Lung (tissue), 11 donors: ENCODE measurements at regions not wholly inside any gene's neighbourhood (a gene's known extent, or its start where the extent isn't known, plus 50 kb on each side); places are given as distances from the start of the nearest gene placed in this dataset.

Experiments used
- ATAC-seq: fragments of 200-7000 bp; cut with Tn5 transposase; one replicate; pipeline ENCODE4 v1.9.1; 2020; ENCODE audit warnings: moderate number of reproducible peaks; ENCODE audit not compliant: insufficient read depth, low FRiP score
- DNase-seq, 3 donors: peaks; one replicate each; pipeline ENCODE4 v3.0.0-alpha.2; 2013 to 2017
- H3K27ac ChIP-seq, 2 donors: one replicate each; pipeline ENCODE4 v1.5.1; 2013; ENCODE audit warnings: mild to moderate bottlenecking in 2 of 2, moderate library complexity in 2 of 2, control low read depth in 1 of 2, inconsistent platforms in 1 of 2, low read depth in 1 of 2, low read length in 1 of 2
- H3K27me3 ChIP-seq, 3 donors: one replicate each; pipeline ENCODE4 v1.5.1; 2013; ENCODE audit warnings: low read length in 2 of 3; ENCODE audit not compliant: control insufficient read depth in 3 of 3, insufficient read depth in 3 of 3
- H3K36me3 ChIP-seq, 4 donors: one replicate each; pipeline ENCODE4 v1.5.1; 2013; ENCODE audit warnings: low read length in 4 of 4, mild to moderate bottlenecking in 1 of 4, moderate library complexity in 1 of 4; ENCODE audit not compliant: control insufficient read depth in 4 of 4, insufficient read depth in 4 of 4
- H3K4me1 ChIP-seq, 5 donors: one replicate each; pipeline ENCODE4 v1.5.1; 2013; ENCODE audit warnings: low read length in 5 of 5, mild to moderate bottlenecking in 2 of 5, moderate library complexity in 1 of 5; ENCODE audit not compliant: control insufficient read depth in 5 of 5, insufficient read depth in 5 of 5
- H3K4me3 ChIP-seq: one replicate; pipeline ENCODE4 v1.5.1; 2013; ENCODE audit warnings: mild to moderate bottlenecking, control low read depth, moderate library complexity
- H3K9ac ChIP-seq, 2 donors: one replicate each; pipeline ENCODE4 v1.5.1; 2013; ENCODE audit warnings: low read length in 2 of 2, control low read depth in 1 of 2; ENCODE audit not compliant: insufficient read depth in 1 of 2
- H3K9me3 ChIP-seq, 4 donors: one replicate each; pipeline ENCODE4 v1.5.1; 2013; ENCODE audit warnings: low read length in 3 of 4, mild to moderate bottlenecking in 1 of 4, moderate library complexity in 1 of 4; ENCODE audit not compliant: control insufficient read depth in 4 of 4, insufficient read depth in 3 of 4
- WGBS, 2 donors: extraction: QIAGEN DNeasy Blood & Tissue Kit; methylation state at CpG; one replicate each; pipeline ENCODE4 v1.1.7; 2013; 5-methylcytosine and 5-hydroxymethylcytosine counted together
- TF ChIP-seq, protein P1 (sequence below): IDR thresholded peaks from 2 replicates; pipeline ENCODE4 v1.5.1; 2012; ENCODE audit warnings: mild to moderate bottlenecking; ENCODE audit errors: control extremely low read depth, extremely low read depth
- donor health status: control.
- donor health status: control.
- donor health status: Bipolar disorder and iron deficiency.
- donor health status: healthy.
- donor health status: DM: yes; HTN: yes; CAD: no.

DNA sequence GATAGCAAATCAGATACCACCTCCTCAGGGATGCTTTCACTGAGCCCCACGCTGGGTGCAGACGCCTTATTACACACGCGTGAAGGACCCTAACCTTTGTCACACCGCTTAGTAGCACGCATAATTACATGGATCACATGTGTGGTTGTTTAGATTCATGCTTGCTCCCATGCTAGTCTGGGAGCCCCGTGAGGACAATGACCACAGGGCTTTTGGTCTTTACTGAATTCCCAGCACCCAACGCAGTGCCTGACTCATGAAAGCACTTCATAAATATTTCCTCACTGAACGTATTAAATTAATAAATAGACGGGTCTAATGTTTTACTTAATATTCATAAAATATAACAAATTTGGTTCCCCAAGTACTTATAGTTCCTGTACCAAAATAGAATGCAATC lies 132.5 kb downstream of the ALDH8A1 start:
- no peak for DNase-seq
- TF ChIP-seq, protein P1, sequence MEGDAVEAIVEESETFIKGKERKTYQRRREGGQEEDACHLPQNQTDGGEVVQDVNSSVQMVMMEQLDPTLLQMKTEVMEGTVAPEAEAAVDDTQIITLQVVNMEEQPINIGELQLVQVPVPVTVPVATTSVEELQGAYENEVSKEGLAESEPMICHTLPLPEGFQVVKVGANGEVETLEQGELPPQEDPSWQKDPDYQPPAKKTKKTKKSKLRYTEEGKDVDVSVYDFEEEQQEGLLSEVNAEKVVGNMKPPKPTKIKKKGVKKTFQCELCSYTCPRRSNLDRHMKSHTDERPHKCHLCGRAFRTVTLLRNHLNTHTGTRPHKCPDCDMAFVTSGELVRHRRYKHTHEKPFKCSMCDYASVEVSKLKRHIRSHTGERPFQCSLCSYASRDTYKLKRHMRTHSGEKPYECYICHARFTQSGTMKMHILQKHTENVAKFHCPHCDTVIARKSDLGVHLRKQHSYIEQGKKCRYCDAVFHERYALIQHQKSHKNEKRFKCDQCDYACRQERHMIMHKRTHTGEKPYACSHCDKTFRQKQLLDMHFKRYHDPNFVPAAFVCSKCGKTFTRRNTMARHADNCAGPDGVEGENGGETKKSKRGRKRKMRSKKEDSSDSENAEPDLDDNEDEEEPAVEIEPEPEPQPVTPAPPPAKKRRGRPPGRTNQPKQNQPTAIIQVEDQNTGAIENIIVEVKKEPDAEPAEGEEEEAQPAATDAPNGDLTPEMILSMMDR: no peak
- Histone ChIP-seq H3K4me3 (no peak overlapping the region), H3K27ac (no peak overlapping the region), H3K27me3 (no peaks in the 10 kb centered on the region), H3K4me1 (peaks cover 0 to 1% (median 0%) of the 10 kb centered on the region in 5 donors), H3K9me3 (no peaks in the 10 kb centered on the region), H3K36me3 (no peaks in the 10 kb centered on the region), H3K9ac (no peak overlapping the region)
- ATAC-seq: no peak
- WGBS, 2 donors: 94 to 97% methylated on average over 10 of the region's 10 CpGs

DNA sequence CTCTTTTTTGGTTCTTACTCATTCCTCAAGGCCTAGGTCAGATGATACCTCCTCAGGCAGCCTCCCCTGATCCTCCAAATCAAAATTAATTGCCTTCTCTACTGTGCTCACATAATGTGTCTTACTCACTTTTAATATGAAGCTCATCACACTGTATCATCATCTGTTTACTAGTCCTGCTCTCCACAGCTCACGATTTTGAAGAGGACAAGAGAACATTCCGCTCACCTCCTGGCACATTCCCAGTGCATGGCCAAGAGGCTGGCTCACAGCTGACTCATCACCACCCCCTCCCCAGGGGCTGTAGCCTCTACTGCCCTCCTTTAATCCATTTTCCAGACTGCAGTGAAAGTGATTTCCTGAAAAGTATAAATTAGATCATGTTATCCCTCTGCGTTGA lies 133.1 kb downstream of the ALDH8A1 start:
- H3K4me3 ChIP-seq: no peak overlapping the region
- H3K4me1 ChIP-seq: no peaks in the 10 kb centered on the region
- TF ChIP-seq, protein P1: no peak
- H3K27ac ChIP-seq: no peak overlapping the region
- no peaks in the 10 kb centered on the region for H3K9me3 ChIP-seq
- no peaks in the 10 kb centered on the region for H3K36me3 ChIP-seq
- no peak overlapping the region for H3K9ac ChIP-seq
- 84 to 91% methylated on average over 3 of the region's 3 CpGs for WGBS, 2 donors
- ATAC-seq: no peak
- DNase-seq: no peak
- H3K27me3 ChIP-seq: no peaks in the 10 kb centered on the region

DNA sequence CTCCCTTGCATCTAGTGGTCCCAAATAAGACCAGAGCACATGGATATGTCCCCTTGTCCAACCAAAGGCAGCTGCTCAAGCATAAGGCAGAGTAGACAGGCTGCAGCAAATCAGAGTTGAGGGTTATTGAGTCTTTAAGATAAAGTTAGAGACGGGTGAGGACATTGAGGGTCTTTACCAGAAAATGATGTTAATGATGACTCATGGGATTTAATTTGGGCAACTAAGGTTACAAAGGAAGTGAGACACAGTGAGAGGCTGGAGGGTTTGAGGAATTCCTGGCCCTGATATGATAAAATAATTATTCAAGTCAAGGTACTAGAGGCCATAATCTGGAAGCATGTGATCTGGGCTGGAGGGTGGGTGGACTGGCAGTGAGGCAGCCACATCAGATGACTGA lies 133.6 kb downstream of the ALDH8A1 start:
- H3K4me3 ChIP-seq: no peak overlapping the region
- DNase-seq: no peak
- no peaks in the 10 kb centered on the region for H3K36me3 ChIP-seq
- 93 to 96% methylated on average over 1 of the region's 1 CpG for WGBS, 2 donors
- no peaks in the 10 kb centered on the region for H3K27me3 ChIP-seq
- no peak overlapping the region for H3K27ac ChIP-seq
- H3K9me3 ChIP-seq: no peaks in the 10 kb centered on the region
- no peak for ATAC-seq
- no peak overlapping the region for H3K9ac ChIP-seq
- TF ChIP-seq, protein P1: no peak
- H3K4me1 ChIP-seq: no peaks in the 10 kb centered on the region

DNA sequence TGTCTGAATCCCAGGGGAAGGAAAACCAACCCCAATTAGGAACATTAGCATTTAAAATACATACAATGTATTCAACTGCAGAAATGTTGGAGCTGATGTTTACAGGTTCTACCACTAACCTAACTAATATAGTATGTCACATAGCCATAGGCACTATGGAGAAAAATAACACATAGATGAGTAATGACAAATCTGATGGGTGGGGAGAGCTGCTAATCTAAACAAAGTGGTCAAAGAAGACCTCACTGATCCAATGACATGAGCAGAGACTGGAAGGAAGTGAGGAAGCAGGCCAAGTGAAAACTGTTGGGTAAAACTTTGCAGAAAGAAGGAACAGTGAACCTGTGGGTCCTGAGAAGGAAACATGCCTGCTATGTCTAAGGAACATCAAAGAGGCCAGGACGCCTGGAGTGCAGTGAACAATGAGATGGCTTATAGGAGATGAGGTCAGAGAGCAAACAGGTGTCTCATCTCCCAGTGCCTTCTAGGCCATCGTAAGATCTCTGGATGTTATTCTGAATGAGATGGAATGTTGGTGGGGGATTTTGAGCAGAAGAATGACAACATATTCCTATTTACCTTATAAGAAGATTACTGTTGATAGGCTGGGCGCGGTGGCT lies 135.7 kb downstream of the ALDH8A1 start:
- WGBS, 2 donors: 90 to 93% methylated on average over 4 of the region's 4 CpGs
- no peak overlapping the region for H3K9ac ChIP-seq
- H3K4me1 ChIP-seq: no peaks in the 10 kb centered on the region
- DNase-seq (no peak), ATAC-seq (no peak)
- H3K4me3 ChIP-seq: no peak overlapping the region
- no peak overlapping the region for H3K27ac ChIP-seq
- H3K9me3 ChIP-seq: no peaks in the 10 kb centered on the region
- no peaks in the 10 kb centered on the region for H3K27me3 ChIP-seq
- no peaks in the 10 kb centered on the region for H3K36me3 ChIP-seq
- TF ChIP-seq, protein P1: no peak
